PC-9 (cell line): ENCODE measurements at regions not wholly inside any gene's neighbourhood (a gene's known extent, or its start where the extent isn't known, plus 50 kb on each side); places are given as distances from the start of the nearest gene placed in this dataset.

Source experiments
- CTCF ChIP-seq: fragments of 200-600 bp; sonication (generic); conservative IDR thresholded peaks from 2 replicates; pipeline ENCODE4 v1.6.1; 2017; ENCODE audit warnings: mixed run types, antibody characterized with exemption, mild to moderate bottlenecking, moderate library complexity
- EZH2 ChIP-seq: fragments of 200-600 bp; sonication (generic); IDR thresholded peaks from 2 replicates; pipeline ENCODE4 v1.8.0; 2017; ENCODE audit warnings: antibody characterized with exemption, low read depth

DNA sequence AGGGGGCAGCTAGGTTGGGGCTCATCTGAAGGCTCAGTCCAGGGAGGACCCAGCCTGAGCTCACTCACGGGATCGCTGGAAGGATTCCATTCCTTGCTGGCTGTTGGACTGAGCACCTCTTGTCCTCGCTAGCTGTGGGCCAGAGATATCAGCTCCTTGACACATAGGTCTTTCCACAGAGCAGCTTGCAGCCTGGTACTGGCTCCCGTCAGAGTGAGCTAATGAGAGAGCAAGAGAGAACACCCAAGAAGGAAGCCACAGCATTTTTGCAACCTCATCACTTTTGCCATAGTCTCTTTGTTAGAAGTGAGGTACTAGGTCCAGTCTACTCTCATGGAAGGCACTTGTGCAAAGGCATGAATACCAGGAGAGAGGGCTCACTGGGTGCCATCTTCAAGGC is 179.9 kb downstream of the CDC5L start:
- no peak for TF ChIP-seq EZH2
- no peak for TF ChIP-seq CTCF
